Choroid plexus epithelial cell (primary cell): ENCODE measurements at regions not wholly inside any gene's neighbourhood (a gene's known extent, or its start where the extent isn't known, plus 50 kb on each side); places are given as distances from the start of the nearest gene placed in this dataset.

Experiments
- DNase-seq: peaks from one replicate; pipeline ENCODE4 v3.0.0-alpha.2; 2010; ENCODE audit warnings: low read depth
- H3K4me3 ChIP-seq: 2 replicates; pipeline ENCODE4 v1.5.1; 2011; ENCODE audit warnings: low read depth, mild to moderate bottlenecking, control low read depth, low read length, moderate library complexity
- TF ChIP-seq, protein P1 (sequence below): conservative IDR thresholded peaks from 2 replicates; pipeline ENCODE4 v1.5.1; 2011; ENCODE audit warnings: low read depth, mild to moderate bottlenecking, control low read depth, inconsistent platforms, low read length, moderate library complexity

DNA sequence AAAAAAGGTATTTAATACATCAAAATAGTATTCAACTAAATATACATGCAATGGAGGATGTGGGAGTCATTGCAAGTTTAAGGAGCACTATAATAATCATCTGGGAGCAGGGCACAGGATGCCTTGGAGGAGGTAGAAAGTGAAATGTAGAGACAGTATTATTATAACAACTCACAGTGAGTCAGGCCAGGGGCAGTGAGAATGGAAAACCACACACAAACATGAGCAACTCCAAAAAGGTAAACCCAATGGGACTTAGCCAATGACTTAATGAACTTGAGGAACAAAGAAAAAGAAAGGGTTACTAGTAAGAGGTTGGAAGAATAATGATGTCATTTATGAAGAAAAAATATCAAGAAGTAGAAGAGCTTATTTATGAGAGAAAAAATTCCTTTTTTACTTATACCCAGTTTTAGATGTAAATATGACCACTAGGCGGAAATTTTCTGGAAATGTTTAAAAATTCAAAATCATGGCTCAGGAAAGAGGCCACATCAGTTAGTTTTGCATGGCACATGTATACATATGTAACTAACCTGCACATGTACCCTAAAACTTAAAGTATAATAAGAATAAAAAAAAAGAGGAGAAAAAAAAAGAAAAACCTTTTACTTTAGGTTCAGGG, 389.3 kb downstream of the SUCLA2 start:
- DNase-seq, result no peak
- TF ChIP-seq, protein P1, sequence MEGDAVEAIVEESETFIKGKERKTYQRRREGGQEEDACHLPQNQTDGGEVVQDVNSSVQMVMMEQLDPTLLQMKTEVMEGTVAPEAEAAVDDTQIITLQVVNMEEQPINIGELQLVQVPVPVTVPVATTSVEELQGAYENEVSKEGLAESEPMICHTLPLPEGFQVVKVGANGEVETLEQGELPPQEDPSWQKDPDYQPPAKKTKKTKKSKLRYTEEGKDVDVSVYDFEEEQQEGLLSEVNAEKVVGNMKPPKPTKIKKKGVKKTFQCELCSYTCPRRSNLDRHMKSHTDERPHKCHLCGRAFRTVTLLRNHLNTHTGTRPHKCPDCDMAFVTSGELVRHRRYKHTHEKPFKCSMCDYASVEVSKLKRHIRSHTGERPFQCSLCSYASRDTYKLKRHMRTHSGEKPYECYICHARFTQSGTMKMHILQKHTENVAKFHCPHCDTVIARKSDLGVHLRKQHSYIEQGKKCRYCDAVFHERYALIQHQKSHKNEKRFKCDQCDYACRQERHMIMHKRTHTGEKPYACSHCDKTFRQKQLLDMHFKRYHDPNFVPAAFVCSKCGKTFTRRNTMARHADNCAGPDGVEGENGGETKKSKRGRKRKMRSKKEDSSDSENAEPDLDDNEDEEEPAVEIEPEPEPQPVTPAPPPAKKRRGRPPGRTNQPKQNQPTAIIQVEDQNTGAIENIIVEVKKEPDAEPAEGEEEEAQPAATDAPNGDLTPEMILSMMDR, result no peak
- H3K4me3 ChIP-seq, result no peak overlapping the region

DNA sequence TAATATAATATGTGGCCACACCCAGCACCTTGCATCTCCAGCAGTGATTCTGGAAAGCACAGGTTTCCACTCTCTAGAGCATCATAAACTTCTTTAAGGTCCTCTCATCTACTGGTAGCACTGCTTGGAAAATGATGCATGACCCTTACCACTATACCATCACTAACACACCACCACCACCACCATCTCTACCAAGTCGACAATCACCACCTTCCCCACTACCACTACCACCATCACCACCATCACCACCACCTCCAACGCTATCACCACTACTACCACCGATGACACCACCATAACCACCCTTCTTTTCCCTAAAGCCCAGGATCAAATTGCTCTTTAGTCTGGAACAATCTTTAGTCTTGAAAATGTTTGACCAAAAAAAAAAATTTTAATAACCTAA, 390.4 kb downstream of the SUCLA2 start:
- TF ChIP-seq, protein P1, result no peak
- no peak for DNase-seq
- no peak overlapping the region for H3K4me3 ChIP-seq

GRCh38 chr13:47603365-47603764, 397.7 kb downstream of the SUCLA2 start:
- H3K4me3 ChIP-seq, result no peak overlapping the region
- DNase-seq, result peak; percentile 47
- TF ChIP-seq, protein P1, result no peak

DNA sequence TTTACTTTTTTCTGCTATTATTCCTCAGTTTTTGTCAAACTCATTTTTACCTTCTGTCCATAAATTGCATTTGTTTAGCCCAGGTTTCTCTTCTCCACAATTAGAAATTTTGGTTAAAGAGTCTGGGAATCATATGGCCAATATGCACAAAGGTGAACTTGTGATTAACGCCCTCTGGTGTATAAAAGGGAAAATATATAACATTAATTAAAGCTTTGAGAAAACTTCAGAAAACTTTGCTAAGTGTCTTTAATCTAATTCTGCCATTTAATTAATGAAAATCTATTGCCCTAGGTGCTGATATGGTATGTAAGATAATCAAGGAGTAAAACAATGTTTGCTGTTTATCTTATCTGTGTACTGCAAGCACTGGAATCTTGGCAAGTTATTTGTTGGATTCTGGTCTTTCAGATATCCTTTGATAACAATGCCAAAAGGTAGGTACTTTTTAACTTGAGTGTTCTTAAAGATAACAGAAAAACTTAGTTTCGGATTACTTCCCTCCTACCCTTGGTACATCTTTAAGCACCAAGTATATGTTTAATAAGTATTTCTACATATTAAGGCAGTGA, 402.6 kb downstream of the SUCLA2 start:
- TF ChIP-seq, protein P1, result peak; percentile 39
- DNase-seq, result peak; percentile 36
- H3K4me3 ChIP-seq, result no peak overlapping the region

GRCh38 chr13:47594833-47595232, 406.2 kb downstream of the SUCLA2 start:
- peak; percentile 35 for DNase-seq
- no peak overlapping the region for H3K4me3 ChIP-seq
- TF ChIP-seq, protein P1, result peak; percentile 43

DNA sequence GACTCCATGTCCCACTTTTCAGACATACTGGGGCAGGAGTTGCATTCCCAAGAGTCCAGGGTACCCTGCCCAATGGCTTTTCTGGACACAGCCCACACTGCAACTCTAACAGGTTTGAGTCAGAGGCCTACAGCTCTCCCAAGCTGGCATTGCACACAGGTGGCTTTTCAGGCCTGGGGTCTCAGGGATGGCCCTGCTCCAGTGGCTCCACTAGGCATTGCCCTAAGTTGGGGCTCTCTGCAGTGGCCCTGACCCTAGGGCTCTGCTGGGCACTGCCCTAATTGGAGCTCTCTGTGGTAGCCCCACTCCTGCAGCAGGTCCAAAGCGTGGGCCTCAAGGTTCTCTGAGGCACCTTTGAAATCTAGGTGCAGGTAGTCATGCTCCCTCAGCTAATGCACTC, 408.8 kb downstream of the SUCLA2 start:
- TF ChIP-seq, protein P1, result no peak
- no peak for DNase-seq

DNA sequence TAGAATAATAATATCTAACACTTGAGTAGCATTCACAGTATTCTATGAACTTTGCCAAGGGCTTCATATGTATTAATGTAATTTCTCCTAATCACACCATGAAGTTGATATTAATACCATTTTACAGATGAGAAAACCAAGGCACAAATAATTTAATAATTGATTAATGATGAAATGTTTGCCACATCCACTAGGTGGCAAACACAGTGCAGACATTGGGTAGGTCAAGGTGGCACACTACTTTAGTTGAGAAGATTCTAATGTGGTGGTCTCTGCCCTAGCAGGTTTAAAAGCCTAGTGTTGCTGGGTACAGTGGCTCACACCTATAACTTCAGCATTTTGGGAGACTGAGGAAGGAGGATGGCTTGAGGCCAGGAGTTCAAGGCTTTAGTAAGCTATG, 412.4 kb downstream of the SUCLA2 start:
- H3K4me3 ChIP-seq, result no peak overlapping the region
- TF ChIP-seq, protein P1, result peak; percentile 27
- DNase-seq, result no peak

More for the DNA sequence above, 408.8 kb downstream of the SUCLA2 start:
- H3K4me3 ChIP-seq, result no peak overlapping the region
